Omental fat pad (tissue), 3 donors: ENCODE measurements at regions not wholly inside any gene's neighbourhood (a gene's known extent, or its start where the extent isn't known, plus 50 kb on each side); places are given as distances from the start of the nearest gene placed in this dataset.

Experiments used
- ATAC-seq: fragments of 150-250 bp; one replicate; pipeline ENCODE4 v1.9.1; 2016; ENCODE audit warnings: mild to moderate bottlenecking, moderate library complexity; ENCODE audit not compliant: low FRiP score
- DNase-seq: peaks from one replicate; pipeline ENCODE4 v3.0.0-alpha.2; 2019; ENCODE audit warnings: low spot score
- TF ChIP-seq, protein P1 (sequence below), 3 donors: fragments of 450-650 bp; IDR thresholded peaks; one replicate each; pipeline ENCODE4 v1.5.1; 2016 to 2017; ENCODE audit warnings: antibody characterized with exemption in 3 of 3, mild to moderate bottlenecking in 3 of 3, moderate library complexity in 2 of 3

DNA sequence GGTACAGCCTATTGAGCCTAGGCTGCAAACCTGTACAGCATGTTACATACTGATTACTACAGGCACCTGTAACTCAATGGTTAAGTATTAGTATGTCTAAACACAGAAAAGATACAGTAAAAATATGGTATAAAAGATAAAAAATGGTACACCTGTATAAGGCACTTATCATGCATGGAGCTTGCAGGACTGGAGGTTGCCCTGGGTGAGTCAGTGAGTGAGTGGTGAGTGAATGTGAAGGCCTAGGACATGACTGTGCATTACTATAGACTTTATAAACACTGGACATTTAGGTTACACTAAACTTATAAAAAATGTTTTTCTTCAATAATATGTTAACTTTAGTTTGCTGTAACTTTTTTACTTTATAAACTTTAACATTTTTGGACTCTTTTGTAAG, 171.3 kb downstream of the SLC28A3 start:
- TF ChIP-seq, protein P1, sequence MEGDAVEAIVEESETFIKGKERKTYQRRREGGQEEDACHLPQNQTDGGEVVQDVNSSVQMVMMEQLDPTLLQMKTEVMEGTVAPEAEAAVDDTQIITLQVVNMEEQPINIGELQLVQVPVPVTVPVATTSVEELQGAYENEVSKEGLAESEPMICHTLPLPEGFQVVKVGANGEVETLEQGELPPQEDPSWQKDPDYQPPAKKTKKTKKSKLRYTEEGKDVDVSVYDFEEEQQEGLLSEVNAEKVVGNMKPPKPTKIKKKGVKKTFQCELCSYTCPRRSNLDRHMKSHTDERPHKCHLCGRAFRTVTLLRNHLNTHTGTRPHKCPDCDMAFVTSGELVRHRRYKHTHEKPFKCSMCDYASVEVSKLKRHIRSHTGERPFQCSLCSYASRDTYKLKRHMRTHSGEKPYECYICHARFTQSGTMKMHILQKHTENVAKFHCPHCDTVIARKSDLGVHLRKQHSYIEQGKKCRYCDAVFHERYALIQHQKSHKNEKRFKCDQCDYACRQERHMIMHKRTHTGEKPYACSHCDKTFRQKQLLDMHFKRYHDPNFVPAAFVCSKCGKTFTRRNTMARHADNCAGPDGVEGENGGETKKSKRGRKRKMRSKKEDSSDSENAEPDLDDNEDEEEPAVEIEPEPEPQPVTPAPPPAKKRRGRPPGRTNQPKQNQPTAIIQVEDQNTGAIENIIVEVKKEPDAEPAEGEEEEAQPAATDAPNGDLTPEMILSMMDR (IDR thresholded peaks at IDR 0.05) = no peak
- DNase-seq = no peak
- ATAC-seq = no peak

DNA sequence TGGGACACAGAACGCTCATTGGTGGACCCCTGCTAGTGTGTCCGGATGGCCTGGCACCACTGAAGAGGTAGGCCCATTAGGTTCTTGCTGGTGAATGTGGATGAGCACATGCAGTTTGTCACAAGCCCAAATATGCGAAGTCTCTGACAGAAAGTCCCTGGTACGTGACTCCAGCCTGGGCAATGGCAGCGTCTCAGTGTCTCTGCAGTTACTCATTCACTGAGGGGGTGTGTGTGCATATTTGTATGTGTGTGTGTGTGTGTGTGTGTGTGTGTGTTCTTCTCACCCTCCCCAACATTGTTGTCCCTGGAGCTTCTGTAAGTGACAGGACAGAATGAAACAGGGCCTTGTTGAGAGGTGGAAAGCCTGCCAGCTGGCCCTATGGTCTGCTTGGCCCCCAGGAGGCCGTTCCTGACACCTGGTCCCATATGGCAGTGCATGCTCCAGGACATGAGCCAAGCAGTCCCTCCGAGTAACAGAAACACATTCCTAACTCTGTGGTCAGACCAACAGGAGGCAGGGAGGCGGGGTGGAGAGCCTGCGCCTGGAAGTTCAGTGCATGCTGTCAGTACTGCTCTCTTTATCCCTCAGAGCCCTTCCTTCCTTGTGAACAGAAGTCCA, 169.9 kb downstream of the SLC28A3 start:
- TF ChIP-seq, protein P1 (IDR thresholded peaks at IDR 0.05) = no peak
- ATAC-seq = no peak
- DNase-seq = no peak

DNA sequence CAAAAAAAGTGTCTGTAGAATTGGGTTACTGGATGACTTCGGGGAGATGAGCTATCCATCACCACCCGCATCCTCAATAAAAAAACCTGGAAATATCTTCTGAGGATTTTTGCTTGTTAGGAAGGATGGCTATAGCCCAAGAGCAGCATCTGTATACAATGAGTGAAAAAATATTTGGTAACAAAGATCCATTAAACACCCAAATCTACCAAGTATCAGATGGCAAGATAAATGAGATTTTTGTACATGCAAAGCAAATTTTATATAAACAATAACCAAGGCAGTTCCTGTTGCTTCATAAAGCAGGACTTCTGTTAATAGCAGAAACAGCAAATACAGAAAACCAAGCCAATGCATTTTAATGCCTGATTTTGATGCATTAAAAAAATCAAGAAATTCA, 166.6 kb downstream of the SLC28A3 start:
- ATAC-seq (no peak), DNase-seq (no peak)
- TF ChIP-seq, protein P1 (IDR thresholded peaks at IDR 0.05) = no peak

DNA sequence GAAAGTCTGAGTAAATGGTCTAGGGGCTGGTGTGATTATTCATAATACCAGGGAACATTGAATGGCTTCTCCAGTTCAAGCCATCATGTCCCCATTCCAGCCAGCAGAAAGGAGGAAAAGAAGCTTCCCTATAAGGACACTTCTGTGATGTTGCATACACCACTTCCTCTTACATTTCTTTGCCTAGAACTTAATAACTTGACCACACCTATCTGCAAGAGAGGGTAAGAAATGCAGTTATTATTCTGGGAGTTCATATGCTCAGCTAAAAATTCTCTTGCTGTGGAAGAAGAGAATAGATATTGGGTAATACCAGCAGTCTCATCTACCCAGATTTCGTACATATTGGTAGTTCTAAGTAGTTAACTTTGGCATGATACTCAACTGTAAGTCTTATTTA, 166.1 kb downstream of the SLC28A3 start:
- TF ChIP-seq, protein P1 (IDR thresholded peaks at IDR 0.05) = no peak
- ATAC-seq = no peak

DNA sequence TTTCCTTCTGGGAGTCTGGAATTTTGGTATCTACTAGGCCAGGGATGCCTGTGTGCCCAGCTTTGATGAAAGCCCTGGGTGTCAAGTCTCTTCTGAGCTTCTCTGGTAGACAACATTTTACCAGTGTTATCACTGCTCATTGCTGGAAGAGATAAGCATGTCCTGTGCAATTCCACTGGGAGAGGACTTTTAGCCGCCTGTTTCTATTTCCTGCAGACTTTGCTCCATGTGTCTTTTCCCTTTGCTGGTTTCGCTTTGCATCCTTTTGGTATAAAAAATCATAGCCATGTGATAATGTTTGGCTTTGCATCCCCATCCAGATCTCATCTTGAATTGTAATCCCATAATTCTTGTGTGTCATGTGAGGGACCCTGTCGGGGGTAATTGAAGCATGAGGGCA, 163.2 kb downstream of the SLC28A3 start:
- ATAC-seq = no peak
- TF ChIP-seq, protein P1 (IDR thresholded peaks at IDR 0.05) = no peak
- no peak for DNase-seq

More for the DNA sequence above, 166.1 kb downstream of the SLC28A3 start:
- DNase-seq = no peak

DNA sequence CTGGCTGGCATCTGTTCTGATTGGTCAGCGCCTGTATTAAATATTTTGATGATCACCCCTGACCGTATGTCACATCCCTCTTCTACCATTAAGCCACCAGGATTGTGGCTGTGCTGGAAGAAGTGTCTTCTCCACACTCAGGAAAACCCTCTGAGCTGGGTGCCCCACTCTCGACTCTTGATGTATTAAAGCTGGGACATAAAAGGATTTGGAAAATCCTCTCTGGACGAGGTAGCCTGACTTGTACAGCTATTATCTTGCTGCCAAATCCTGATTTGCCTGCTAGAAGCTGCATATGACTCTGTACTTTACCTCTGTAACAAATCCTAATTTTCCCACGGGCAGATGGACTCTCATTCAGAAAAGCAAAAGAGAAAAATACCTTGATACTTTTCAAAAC, 161.0 kb downstream of the SLC28A3 start:
- TF ChIP-seq, protein P1 (IDR thresholded peaks at IDR 0.05) = no peak
- ATAC-seq (no peak), DNase-seq (no peak)

DNA sequence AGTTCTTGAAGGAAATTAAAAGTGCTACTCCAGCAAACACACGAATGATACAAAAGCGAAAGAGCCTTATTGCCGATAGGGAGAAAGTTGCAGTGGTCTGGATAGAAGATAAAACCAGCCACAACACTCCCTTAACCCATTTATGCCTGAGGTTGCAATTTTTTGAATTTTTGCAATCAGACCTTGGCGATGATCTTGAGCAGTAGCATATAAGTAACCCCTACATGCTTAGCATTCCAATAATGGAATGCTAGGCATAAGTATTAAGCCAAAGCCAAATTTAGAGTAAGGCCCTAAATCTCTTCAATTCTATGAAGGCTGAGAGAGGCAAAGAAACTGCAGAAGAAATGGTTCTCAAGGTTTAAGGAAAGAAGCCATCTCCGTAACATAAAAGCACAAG, 153.5 kb downstream of the SLC28A3 start:
- no peak for ATAC-seq
- TF ChIP-seq, protein P1 (IDR thresholded peaks at IDR 0.05) = no peak
- no peak for DNase-seq
